HEK293 (cell line): ENCODE measurements at regions not wholly inside any gene's neighbourhood (a gene's known extent, or its start where the extent isn't known, plus 50 kb on each side); places are given as distances from the start of the nearest gene placed in this dataset.

Experiments used
- CTCF ChIA-PET: fragments of 350-600 bp; formaldehyde crosslinking; extraction: SDS; loops from one replicate; lab custom pipeline; 2021; ENCODE audit warnings: antibody characterized with exemption; lab: Yijun Ruan, JAX
- POLR2A ChIA-PET: fragments of 300-600 bp; formaldehyde crosslinking; extraction: SDS; loops from one replicate; lab custom pipeline; 2020; ENCODE audit warnings: antibody characterized with exemption, inconsistent platforms; lab: Yijun Ruan, JAX
- H3K27ac ChIP-seq: fragments of 200-500 bp; sonication (Bioruptor generic); 2 replicates; pipeline ENCODE4 v1.5.1; 2014; ENCODE audit warnings: low read depth, low read length, control low read depth, inconsistent platforms; ENCODE audit errors: extremely low read depth
- H3K36me3 ChIP-seq, 2 experiments: fragments of 200-500 bp in 1 of 2; sonication (Bioruptor generic) in 1 of 2; 1 replicate in 1 of 2; 2 replicates in 1 of 2; pipeline ENCODE4 v1.5.1; 2014 to 2017; ENCODE audit warnings: inconsistent platforms in 2 of 2, low read length in 2 of 2; ENCODE audit not compliant: control insufficient read depth in 2 of 2, insufficient read depth in 1 of 2
- H3K4me1 ChIP-seq: fragments of 200-500 bp; sonication (Bioruptor generic); 2 replicates; pipeline ENCODE4 v1.5.1; 2014; ENCODE audit warnings: mild to moderate bottlenecking, low read length, inconsistent platforms; ENCODE audit not compliant: control insufficient read depth, insufficient read depth
- H3K4me3 ChIP-seq: 2 replicates; pipeline ENCODE4 v1.5.1; 2011; ENCODE audit warnings: low read depth, mild to moderate bottlenecking, control low read depth, low read length, moderate library complexity
- H3K9me3 ChIP-seq: fragments of 200-500 bp; sonication (Bioruptor generic); 2 replicates; pipeline ENCODE4 v1.5.1; 2014; ENCODE audit warnings: low read depth, low read length, inconsistent platforms; ENCODE audit not compliant: control insufficient read depth, insufficient read depth
- BCL6B ChIP-seq: fragments of 450-650 bp; formaldehyde crosslinking; IDR thresholded peaks from 2 replicates; pipeline ENCODE4 v1.5.1; 2017; ENCODE audit warnings: missing biosample characterization, missing genetic modification characterization
- GLI4 ChIP-seq: fragments of 450-650 bp; formaldehyde crosslinking; IDR thresholded peaks from 2 replicates; pipeline ENCODE4 v1.5.1; 2016; ENCODE audit warnings: missing biosample characterization, missing genetic modification characterization
- REPIN1 ChIP-seq: fragments of 450-650 bp; formaldehyde crosslinking; IDR thresholded peaks from 2 replicates; pipeline ENCODE4 v1.5.1; 2017; ENCODE audit warnings: missing biosample characterization, missing genetic modification characterization, low read depth
- SP3 ChIP-seq: fragments of 450-650 bp; formaldehyde crosslinking; IDR thresholded peaks from 2 replicates; pipeline ENCODE4 v1.5.1; 2016; ENCODE audit warnings: missing biosample characterization, missing genetic modification characterization
- SP7 ChIP-seq: fragments of 450-650 bp; formaldehyde crosslinking; IDR thresholded peaks from 2 replicates; pipeline ENCODE4 v1.5.1; 2016; ENCODE audit warnings: missing biosample characterization, missing genetic modification characterization
- ZBTB11 ChIP-seq: fragments of 450-650 bp; formaldehyde crosslinking; conservative IDR thresholded peaks from 2 replicates; pipeline ENCODE4 v1.5.1; 2016; ENCODE audit warnings: low read depth, missing biosample characterization, missing genetic modification characterization
- ZFHX2 ChIP-seq: fragments of 450-650 bp; formaldehyde crosslinking; conservative IDR thresholded peaks from 2 replicates; pipeline ENCODE4 v1.5.1; 2016; ENCODE audit warnings: missing biosample characterization, missing genetic modification characterization
- ZNF10 ChIP-seq: fragments of 450-650 bp; formaldehyde crosslinking; IDR thresholded peaks from 2 replicates; pipeline ENCODE4 v1.5.1; 2017; ENCODE audit warnings: missing biosample characterization, missing genetic modification characterization
- ZNF133 ChIP-seq: fragments of 450-650 bp; formaldehyde crosslinking; IDR thresholded peaks from 2 replicates; pipeline ENCODE4 v1.5.1; 2016; ENCODE audit warnings: missing biosample characterization, missing genetic modification characterization
- ZNF174 ChIP-seq: fragments of 450-650 bp; formaldehyde crosslinking; IDR thresholded peaks from 2 replicates; pipeline ENCODE4 v1.5.0; 2017; ENCODE audit warnings: missing biosample characterization, mild to moderate bottlenecking, missing genetic modification characterization
- ZNF2 ChIP-seq: fragments of 450-650 bp; formaldehyde crosslinking; IDR thresholded peaks from 2 replicates; pipeline ENCODE4 v1.5.1; 2016; ENCODE audit warnings: missing biosample characterization, missing genetic modification characterization
- ZNF24 ChIP-seq: fragments of 450-650 bp; formaldehyde crosslinking; IDR thresholded peaks from 2 replicates; pipeline ENCODE4 v1.5.1; 2016; ENCODE audit warnings: missing biosample characterization, missing genetic modification characterization
- ZNF449 ChIP-seq: fragments of 450-650 bp; formaldehyde crosslinking; IDR thresholded peaks from 2 replicates; pipeline ENCODE4 v1.5.1; 2017; ENCODE audit warnings: missing biosample characterization, mild to moderate bottlenecking, missing genetic modification characterization, moderate library complexity
- ZNF473 ChIP-seq: fragments of 450-650 bp; formaldehyde crosslinking; IDR thresholded peaks from 2 replicates; pipeline ENCODE4 v1.5.1; 2017; ENCODE audit warnings: missing biosample characterization, missing genetic modification characterization
- ZNF521 ChIP-seq: fragments of 450-650 bp; formaldehyde crosslinking; IDR thresholded peaks from 2 replicates; pipeline ENCODE4 v1.5.1; 2017; ENCODE audit warnings: missing biosample characterization, mild to moderate bottlenecking, missing genetic modification characterization
- ZNF560 ChIP-seq: fragments of 450-650 bp; formaldehyde crosslinking; IDR thresholded peaks from 2 replicates; pipeline ENCODE4 v1.5.1; 2017; ENCODE audit warnings: missing biosample characterization, missing genetic modification characterization, borderline replicate concordance
- ZNF621 ChIP-seq: fragments of 450-650 bp; formaldehyde crosslinking; IDR thresholded peaks from 2 replicates; pipeline ENCODE4 v1.5.1; 2017; ENCODE audit warnings: missing biosample characterization, missing genetic modification characterization
- ZNF777 ChIP-seq: fragments of 450-650 bp; formaldehyde crosslinking; IDR thresholded peaks from 2 replicates; pipeline ENCODE4 v1.5.1; 2017; ENCODE audit warnings: missing biosample characterization, missing genetic modification characterization, borderline replicate concordance
- ZXDB ChIP-seq: fragments of 450-650 bp; formaldehyde crosslinking; IDR thresholded peaks from 2 replicates; pipeline ENCODE4 v1.5.1; 2016; ENCODE audit warnings: missing biosample characterization, missing genetic modification characterization
- TF ChIP-seq, protein P1 (sequence below): fragments of 450-650 bp; formaldehyde crosslinking; IDR thresholded peaks from 2 replicates; pipeline ENCODE4 v1.5.1; 2016; ENCODE audit warnings: missing biosample characterization, missing genetic modification characterization
- TF ChIP-seq, protein P2 (sequence below): fragments of 450-650 bp; formaldehyde crosslinking; IDR thresholded peaks from 2 replicates; pipeline ENCODE4 v1.5.0; 2017; ENCODE audit warnings: missing biosample characterization, missing genetic modification characterization, borderline replicate concordance
- TF ChIP-seq, protein P3 (sequence below): IDR thresholded peaks from 2 replicates; pipeline ENCODE4 v1.6.1; 2011; ENCODE audit warnings: mild to moderate bottlenecking, low read depth, low read length, borderline replicate concordance

DNA sequence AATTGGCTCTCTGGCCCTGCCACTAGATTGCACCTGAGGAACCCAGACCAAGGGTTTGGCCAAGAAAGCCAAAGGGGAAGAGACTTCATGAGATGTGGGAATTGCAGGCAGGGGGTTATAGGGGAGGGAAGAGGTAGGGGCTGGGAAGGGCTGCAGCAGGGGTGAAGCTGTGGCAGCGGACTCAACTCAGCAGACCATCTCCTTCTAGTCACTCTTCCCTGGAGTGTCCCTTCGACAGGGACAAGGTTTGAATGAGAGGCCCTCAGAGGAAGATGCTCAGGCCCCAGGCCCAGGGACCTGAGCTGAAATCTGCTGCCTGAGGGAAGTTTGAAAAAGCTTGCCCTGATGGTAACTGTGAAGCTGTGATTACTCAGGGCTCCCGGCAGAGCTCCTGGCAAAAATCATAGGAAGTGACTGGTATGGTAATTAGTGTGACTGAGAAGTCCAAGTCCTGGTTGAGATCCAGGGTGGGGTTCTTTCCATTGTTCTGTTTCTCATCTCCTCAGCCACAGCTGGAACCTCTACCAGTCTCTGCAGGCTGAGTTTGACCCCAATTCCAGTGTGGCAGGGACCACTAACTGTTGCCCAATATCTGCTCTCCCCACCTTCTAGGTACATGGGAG lies 300.9 kb downstream of the CYP26B1 start (continued):
- TF ChIP-seq ZNF473: no peak
- no peak for TF ChIP-seq ZBTB11 (tag by site-specific recombination)
- no peak for TF ChIP-seq ZNF621 (tag by site-specific recombination)
- TF ChIP-seq REPIN1 (tag by site-specific recombination): no peak
- TF ChIP-seq, protein P1, sequence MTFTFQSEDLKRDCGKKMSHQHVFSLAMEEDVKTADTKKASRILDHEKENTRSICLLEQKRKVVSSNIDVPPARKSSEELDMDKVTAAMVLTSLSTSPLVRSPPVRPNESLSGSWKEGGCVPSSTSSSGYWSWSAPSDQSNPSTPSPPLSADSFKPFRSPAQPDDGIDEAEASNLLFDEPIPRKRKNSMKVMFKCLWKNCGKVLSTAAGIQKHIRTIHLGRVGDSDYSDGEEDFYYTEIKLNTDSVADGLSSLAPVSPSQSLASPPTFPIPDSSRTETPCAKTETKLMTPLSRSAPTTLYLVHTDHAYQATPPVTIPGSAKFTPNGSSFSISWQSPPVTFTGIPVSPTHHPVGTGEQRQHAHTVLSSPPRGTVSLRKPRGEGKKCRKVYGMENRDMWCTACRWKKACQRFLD (tag by site-specific recombination): no peak
- TF ChIP-seq ZNF560: no peak
- TF ChIP-seq ZNF10 (tag by site-specific recombination): no peak
- no peak for TF ChIP-seq ZNF449 (tag by site-specific recombination)

- H3K4me1 ChIP-seq: no peaks in the 10 kb centered on the region
- H3K9me3 ChIP-seq: no peaks in the 10 kb centered on the region
- POLR2A ChIA-PET: no interaction called here
- no peak overlapping the region for H3K27ac ChIP-seq
- CTCF ChIA-PET: interaction anchor here (0.6 kb wide), 1 partner anchor 333 kb away, joined by 4 read pairs; no protein-coding TSS in a partner anchor
- no peaks in the 10 kb centered on the region for H3K36me3 ChIP-seq
- no peak overlapping the region for H3K4me3 ChIP-seq
- TF ChIP-seq SP7: no peak
- no peak for TF ChIP-seq GLI4
- TF ChIP-seq ZFHX2 (tag by site-specific recombination): no peak
- TF ChIP-seq ZNF521 (tag by site-specific recombination): no peak
- TF ChIP-seq BCL6B (tag by site-specific recombination): no peak
- TF ChIP-seq ZNF777: no peak
- TF ChIP-seq ZXDB (tag by site-specific recombination): no peak
- no peak for TF ChIP-seq ZNF133
- no peak for TF ChIP-seq ZNF24 (tag by site-specific recombination)
- TF ChIP-seq, protein P1 (tag by site-specific recombination): no peak
- TF ChIP-seq ZNF2 (tag by site-specific recombination): no peak
- TF ChIP-seq, protein P2, sequence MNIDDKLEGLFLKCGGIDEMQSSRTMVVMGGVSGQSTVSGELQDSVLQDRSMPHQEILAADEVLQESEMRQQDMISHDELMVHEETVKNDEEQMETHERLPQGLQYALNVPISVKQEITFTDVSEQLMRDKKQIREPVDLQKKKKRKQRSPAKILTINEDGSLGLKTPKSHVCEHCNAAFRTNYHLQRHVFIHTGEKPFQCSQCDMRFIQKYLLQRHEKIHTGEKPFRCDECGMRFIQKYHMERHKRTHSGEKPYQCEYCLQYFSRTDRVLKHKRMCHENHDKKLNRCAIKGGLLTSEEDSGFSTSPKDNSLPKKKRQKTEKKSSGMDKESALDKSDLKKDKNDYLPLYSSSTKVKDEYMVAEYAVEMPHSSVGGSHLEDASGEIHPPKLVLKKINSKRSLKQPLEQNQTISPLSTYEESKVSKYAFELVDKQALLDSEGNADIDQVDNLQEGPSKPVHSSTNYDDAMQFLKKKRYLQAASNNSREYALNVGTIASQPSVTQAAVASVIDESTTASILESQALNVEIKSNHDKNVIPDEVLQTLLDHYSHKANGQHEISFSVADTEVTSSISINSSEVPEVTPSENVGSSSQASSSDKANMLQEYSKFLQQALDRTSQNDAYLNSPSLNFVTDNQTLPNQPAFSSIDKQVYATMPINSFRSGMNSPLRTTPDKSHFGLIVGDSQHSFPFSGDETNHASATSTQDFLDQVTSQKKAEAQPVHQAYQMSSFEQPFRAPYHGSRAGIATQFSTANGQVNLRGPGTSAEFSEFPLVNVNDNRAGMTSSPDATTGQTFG (tag by site-specific recombination): no peak
- TF ChIP-seq SP3 (tag by site-specific recombination): no peak
- TF ChIP-seq ZNF174: no peak
- TF ChIP-seq, protein P3, sequence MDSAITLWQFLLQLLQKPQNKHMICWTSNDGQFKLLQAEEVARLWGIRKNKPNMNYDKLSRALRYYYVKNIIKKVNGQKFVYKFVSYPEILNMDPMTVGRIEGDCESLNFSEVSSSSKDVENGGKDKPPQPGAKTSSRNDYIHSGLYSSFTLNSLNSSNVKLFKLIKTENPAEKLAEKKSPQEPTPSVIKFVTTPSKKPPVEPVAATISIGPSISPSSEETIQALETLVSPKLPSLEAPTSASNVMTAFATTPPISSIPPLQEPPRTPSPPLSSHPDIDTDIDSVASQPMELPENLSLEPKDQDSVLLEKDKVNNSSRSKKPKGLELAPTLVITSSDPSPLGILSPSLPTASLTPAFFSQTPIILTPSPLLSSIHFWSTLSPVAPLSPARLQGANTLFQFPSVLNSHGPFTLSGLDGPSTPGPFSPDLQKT: no peak
- TF ChIP-seq, all 188 proteins: peak for 0
Observed at GRCh38 chr2:71846072-71846471, 301.6 kb downstream of the CYP26B1 start.
